ENCODE measurements at regions not wholly inside any gene's neighbourhood (a gene's known extent, or its start where the extent isn't known, plus 50 kb on each side); places are given as distances from the start of the nearest gene placed in this dataset.

DNA sequence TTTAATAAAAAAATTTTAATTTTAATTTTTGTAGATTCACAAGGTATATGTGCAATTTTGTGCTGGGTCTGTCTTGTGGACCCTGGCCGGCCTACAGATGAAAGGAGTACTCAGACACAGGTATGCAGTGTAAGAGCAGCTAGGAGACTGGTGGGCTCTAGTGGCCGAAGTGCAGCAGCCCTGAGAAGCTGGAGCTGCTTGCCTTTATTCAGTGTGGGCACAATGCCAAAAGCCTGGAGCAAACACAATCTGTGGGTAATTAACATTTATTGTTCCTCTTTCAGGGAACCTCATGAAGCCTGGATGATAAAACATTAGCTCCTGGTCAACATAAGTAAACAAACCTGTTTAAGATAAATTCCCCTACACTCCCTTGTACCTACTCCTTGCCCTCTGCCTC, 135.7 kb upstream of the SEL1L start:
- DNase-seq (ENCODE audit: low read depth), result no peak

GRCh38 chr14:81673930-81674329, 140.3 kb upstream of the SEL1L start:
- no peak for DNase-seq (ENCODE audit: low read depth)

- no peak for DNase-seq (ENCODE audit: low read depth)
Observed at GRCh38 chr14:81676395-81676794, 142.7 kb upstream of the SEL1L start.

GRCh38 chr14:81676879-81677278, 143.2 kb upstream of the SEL1L start:
- no peak for DNase-seq (ENCODE audit: low read depth)

DNA sequence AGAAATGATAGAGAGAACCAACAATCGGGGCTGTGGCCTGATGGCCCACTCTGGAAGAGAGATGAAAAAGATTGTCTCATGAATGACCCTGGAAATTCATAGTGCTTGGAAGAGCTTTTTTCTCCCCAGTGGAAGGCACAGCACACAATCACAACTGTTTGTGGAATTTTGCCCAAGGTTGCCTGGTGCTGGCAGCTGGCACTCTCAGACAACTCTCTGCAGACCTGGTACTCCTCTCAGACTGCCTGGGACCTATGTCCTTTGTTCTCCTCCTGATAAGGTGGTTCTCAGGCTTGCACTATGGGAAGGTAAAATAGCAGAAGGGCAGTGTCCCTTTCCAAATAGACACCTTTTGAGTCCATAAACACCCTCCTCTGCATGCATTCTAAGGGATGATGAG, 144.1 kb upstream of the SEL1L start:
- DNase-seq (ENCODE audit: low read depth), result no peak

DNA sequence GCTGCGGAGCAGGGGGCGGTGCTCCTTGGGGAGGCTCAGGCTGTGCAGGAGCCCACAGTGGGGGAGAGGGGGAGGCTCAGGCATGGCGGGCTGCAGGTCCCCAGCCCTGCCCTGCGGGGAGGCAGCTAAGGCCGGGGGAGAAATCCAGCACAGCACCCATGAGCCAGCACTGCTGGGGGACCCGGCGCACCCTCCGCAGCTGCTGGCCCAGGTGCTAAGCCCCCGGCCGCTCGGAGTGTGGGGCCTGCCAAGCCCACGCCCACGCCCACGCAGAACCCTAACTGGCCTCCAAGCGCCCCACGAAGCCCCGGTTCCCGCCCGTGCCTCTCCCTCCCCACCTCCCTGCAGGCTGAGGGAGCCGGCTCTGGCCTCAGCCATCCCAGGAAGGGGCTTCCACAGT, 145.6 kb upstream of the SEL1L start:
- no peak for DNase-seq (ENCODE audit: low read depth)

DNA sequence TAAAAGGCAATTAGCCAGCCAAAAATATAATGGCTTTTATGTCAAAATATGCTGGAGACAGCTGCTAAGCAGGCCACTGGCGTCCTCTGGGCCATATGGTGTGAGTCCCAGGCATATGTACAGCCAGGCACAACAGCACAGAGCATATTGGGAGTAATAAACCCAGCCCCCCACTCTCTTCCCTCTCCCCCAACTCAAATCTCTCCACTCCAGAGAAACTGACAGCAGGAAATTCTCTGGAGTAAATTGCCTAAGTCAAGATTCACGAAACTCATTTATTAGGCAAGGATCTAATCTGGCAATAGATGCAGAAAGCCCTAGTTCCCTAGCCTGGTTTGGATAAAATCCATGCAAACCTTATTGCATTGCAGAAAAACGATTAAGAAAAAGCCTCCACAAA, 147.9 kb upstream of the SEL1L start:
- DNase-seq (ENCODE audit: low read depth), result no peak

GRCh38 chr14:81682134-81682533, 148.5 kb upstream of the SEL1L start:
- no peak for DNase-seq (ENCODE audit: low read depth)

DNA sequence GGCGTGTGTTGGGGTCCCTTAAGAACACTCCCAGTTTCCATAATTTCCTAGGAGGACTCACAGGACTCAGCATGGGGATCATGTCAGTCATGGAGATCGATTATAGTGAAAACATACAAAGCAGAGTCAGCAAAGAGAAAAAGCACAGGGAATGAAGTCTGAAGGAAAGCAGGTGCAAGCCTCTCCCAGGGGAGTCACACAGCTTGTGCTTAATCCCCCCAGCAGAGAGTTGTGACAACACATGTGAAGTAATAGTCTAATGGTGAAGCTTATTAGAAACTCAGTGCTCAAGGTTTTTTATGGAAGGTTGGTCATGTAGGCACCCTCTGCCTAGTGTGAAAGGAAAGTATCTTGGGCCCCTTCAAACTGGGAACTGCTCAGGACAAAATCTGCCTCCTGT, 149.0 kb upstream of the SEL1L start:
- DNase-seq (ENCODE audit: low read depth), result no peak

DNA sequence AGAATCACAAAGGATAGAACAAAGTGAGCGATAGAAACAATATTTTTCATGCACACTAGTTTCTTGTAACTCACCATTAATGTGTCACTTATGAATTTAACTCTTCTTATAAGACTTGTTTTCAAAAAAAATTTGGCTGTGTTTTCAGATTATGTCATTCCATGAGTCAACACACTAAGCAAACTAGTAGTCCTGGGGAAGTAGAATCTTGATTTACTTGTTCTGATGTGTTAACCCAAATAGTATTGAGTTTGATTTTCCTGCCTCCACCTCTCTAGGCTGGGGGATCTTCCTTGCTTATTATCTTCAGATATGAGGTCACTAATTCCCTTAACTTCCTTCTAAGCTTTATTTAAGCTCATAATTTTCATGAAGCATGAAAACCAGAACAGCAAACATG, 151.0 kb upstream of the SEL1L start:
- no peak for DNase-seq (ENCODE audit: low read depth)

GRCh38 chr14:81686512-81686911, 152.9 kb upstream of the SEL1L start:
- DNase-seq (ENCODE audit: low read depth), result no peak

- no peak for DNase-seq (ENCODE audit: low read depth)
Observed at GRCh38 chr14:81691931-81692330, 158.3 kb upstream of the SEL1L start.

GRCh38 chr14:81694419-81694818, 160.8 kb upstream of the SEL1L start:
- DNase-seq (ENCODE audit: low read depth), result no peak

DNA sequence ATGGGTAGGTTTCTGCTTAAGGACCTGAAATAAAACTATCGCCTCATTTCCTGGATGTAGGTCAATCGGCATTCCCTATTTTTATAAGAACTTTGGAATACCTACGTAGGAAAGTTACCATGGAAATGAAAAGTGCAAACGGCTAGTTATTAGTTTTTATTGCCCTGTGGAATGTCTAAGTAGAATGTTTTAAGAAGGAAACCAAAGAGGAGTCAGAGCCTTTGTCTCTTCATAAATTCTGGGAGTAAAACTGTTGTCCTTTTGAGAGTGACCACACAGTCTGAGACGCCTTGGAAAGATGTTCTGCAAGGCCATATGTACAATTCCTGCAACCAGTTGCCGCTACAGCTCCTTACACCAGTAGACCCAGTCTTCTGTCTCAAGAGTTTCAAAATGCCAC, 176.0 kb upstream of the SEL1L start:
- no peak for DNase-seq (ENCODE audit: low read depth)

DNA sequence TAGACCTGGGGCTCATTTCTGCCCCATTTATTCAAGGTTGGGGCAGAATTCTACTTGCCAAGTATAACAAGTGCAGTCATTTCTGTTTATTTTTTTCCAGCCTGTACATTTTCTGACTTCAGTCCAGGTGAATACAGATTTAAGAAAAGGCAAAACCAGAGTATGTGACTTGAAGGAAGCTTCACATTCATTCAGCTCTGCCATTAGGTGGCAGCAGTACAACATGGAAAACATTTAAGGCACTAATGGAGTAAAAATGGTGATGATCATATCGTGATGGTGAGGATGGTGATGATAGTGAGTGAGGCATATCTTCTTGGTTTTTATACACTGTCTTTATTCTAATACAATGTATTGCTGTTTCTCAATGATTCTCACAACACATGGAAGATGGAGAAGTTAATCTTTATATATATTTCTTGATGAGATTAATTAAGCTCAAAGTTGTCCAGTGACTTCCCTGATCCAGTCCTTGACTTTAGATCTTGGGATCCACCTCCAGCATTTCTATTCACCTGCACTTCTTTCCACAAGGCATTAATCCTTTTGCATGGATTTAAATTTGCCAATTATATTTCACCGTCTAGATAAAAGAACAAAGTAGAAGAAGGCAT, 176.7 kb upstream of the SEL1L start:
- peak; percentile 3 for DNase-seq (ENCODE audit: low read depth)

DNA sequence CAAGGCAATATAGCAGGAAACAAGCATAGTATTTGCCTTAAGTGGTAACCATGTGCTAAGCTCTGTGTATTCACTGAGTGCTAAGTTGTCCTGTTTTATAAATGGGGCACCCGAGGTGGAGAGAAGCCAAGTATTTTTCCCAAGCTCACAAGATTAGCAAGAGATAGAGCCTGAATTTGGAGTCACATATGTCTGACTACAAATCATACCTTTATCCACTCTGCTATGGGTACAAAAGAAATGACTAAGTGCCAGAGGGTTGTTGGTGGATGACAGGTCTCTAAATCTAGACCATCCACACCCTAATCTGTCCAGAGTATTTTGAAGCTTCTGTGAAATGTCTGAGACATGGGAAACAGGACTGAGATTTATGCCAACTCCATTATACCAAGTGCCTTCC, 182.1 kb upstream of the SEL1L start:
- DNase-seq (ENCODE audit: low read depth), result no peak

- DNase-seq (ENCODE audit: low read depth), result no peak
Observed at GRCh38 chr14:81716953-81717352, 183.3 kb upstream of the SEL1L start.

GRCh38 chr14:81723956-81724355, 190.3 kb upstream of the SEL1L start:
- no peak for DNase-seq (ENCODE audit: low read depth)

DNA sequence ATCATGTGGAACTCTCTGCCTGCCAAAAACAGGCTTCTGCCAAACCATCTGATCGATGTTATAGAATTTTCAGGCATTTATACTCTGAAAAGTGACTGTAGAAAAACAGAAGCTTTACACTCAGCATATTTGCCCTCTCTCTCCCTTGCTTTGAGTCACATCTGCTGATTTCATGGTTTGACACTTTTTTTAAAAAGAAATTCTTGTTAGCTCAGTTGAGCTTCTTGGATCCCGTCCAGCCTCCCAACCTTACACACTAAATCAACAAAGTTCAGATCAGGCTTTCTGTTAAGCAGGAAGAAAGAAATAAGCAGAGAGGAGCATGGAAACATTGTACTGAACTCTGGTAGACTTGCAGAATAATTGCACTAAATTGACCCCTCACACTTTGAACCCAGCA, 193.6 kb upstream of the SEL1L start:
- DNase-seq (ENCODE audit: low read depth), result no peak

DNA sequence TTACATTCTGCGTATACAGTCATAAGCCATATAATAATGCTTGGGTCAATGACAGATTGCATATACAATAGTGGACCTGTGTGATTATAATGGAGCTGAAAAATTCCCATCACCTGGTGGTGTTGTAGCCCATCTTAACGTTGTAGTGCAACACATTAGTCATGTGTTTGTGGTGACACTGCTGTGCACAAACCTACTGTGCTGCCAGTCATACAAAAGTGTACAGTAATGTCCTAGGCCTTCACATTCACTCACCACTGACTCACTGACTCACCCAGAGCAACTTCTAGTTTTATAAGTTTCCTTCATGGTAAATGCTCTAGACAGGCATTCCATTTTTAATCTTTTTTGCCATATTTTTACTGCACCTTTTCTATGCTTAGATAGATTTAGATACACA, 194.8 kb upstream of the SEL1L start:
- no peak for DNase-seq (ENCODE audit: low read depth)

DNA sequence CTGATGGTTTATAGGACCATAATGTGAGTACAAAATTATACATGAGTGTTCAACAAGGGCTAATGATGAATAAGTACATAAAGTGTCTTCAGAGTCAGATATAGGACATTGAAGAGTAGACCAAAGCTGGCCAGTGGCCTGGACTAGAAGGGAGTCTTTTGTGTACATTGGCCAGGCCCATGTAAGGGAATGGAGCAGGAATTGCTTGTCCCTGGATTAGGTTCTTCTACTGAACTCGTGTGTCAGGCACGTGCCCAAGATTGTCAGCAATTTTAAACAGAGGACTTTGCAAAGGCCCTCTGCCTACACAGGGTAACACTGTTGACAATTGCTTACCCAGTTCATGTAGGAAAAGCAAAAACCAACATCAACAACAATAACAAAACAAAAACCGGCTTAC, 196.0 kb upstream of the SEL1L start:
- DNase-seq (ENCODE audit: low read depth), result no peak

- no peak for DNase-seq (ENCODE audit: low read depth)
Observed at GRCh38 chr14:81737938-81738337, 204.3 kb upstream of the SEL1L start.

DNA sequence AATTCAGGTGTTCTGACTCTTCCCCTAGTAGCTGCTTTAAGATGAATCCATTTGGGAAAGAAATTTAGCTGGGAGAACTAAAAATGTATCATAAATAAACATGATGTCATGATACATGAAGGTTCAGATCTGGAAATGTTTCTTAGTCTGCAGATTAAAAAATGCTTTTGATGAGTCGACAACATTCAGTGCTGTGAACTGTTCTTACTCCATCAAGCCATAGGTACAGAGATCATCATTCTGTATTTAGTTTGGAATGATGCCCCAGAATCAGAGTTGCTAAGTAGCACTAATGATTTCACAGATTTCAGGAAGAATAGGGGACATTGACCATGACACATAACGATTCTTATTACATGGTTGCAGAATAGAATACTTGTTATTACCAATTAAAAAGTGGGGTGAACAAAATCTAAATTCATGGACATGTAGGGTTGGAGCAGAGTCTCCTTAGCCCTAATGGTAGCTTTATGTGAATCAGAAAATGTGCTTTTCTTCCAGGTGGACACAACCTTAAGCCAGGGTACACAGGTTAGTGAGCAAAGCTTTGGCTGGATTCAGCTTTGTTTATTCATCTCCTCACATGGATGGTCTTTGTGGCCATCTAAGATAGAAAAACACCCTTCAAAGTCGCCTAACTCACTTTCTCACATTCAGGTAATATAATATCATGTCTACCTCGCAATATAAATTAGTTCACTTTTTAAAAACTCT, 205.4 kb upstream of the SEL1L start:
- no peak for DNase-seq (ENCODE audit: low read depth)

DNA sequence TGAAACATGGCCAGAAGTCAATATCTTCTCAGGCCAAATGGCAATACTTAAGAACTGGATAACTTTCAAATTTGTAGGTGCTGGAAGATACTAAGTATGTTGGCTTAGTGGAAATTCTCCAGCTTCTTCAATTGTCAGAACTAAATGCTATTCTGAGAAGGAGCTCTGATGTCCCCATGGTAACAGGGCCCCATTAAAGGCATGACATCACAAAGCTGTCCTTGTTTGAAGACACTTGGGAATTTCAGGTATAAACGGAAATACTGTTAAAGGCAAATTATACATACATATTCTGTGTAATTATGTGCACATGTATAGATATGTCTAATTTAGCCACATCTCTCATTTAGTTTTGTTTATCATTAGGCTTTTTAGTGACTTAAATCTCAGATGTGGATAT, 210.0 kb upstream of the SEL1L start:
- no peak for DNase-seq (ENCODE audit: low read depth)

All from RPMI7951 (cell line).